DLD1 (cell line): ENCODE measurements at regions not wholly inside any gene's neighbourhood (a gene's known extent, or its start where the extent isn't known, plus 50 kb on each side); places are given as distances from the start of the nearest gene placed in this dataset.

Experiments
- in situ Hi-C: cut with HindIII; loops from 2 replicates; pipeline ENCODE4 v1.10.0; 2017; ENCODE audit warnings: low sequenced_read_pairs

GRCh38 chr20:24148372-24148771 lies 159.8 kb upstream of the GGTLC1 start:
- in situ Hi-C loops: no loop called here

DNA sequence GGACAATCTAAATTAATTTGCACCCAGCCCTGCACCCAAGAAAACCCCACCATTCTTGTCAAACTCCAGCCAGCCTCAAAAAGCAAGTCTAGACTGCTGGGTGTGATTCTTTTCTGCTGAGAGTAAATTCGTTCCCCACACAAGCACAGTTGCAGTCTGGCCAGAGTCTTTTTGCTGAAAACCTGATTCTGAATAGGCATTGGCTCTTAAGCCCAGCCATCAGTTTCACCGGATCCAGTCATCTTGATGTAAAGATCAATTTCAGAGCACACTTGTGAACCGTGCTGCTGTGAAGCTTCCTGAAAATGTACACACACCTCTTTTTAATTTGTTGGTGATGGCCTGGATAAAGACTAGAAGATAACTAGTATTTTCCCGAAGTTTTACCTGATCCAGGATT lies 159.4 kb upstream of the GGTLC1 start:
- in situ Hi-C loops: no loop called here

DNA sequence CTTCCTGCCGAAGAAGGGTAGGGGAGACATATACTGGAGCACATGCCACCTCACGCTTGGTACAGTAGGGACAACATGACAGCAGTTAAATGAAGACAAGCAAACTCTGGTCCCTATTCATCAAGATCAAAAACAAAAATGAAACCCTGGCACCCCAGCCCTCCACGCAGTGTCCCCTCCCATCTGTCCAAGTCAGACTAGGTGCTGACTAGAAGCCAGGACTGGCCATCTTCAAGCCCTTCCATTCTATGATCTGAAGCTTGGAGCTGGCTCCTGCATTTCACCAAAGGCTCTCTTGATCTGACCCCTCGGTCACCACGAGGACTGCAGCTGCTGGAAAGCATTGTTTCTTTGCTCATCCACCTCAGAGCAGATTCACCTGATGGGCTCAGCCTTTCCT lies 158.9 kb upstream of the GGTLC1 start:
- in situ Hi-C loops: no loop called here

GRCh38 chr20:24146231-24146634 lies 157.7 kb upstream of the GGTLC1 start:
- in situ Hi-C loops: no loop called here

GRCh38 chr20:24144371-24144770 lies 155.8 kb upstream of the GGTLC1 start:
- in situ Hi-C loops: no loop called here

GRCh38 chr20:24141111-24141510 lies 152.5 kb upstream of the GGTLC1 start:
- in situ Hi-C loops: no loop called here

DNA sequence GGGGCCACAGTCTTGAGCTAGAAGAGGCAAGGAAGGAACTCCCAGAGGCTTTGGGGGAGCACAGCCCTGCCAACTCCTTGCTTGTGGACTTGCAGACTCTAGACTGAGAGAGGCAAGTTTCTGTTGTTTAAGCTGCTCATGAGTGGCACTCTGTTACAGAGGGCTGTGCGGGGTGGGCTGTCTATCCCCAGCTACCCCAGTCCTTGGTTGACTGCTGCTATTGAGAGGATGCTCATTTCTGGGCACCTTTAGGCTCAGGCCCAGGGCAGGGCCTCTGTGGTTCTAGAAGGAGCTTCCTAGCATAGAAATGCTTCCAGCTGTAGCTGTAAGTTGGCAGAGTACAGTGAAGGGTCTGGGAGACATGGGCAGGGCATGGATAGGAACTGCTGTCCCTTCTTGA lies 151.3 kb upstream of the GGTLC1 start:
- in situ Hi-C loops: no loop called here

DNA sequence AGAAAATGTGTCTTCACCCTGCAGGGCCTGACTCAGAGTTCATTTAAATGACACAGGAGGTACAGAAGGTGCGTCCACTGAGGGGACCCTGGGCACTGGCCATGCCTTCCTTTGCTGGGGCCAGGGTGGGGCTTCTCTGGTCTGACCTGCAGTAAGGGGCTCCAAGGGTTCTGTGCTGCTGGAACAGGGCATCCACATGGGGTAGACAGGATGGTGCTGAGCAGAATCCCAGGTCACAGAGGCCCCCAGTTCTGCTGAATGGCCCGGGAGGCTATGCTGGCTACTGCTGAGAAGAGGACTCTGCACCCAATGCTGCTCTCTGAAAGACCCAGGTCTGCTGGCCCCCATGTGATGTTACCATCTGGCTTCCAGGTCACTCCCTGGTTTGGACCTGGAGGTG lies 150.4 kb upstream of the GGTLC1 start:
- in situ Hi-C loops: no loop called here

GRCh38 chr20:24138196-24138857 lies 149.7 kb upstream of the GGTLC1 start:
- in situ Hi-C loops: no loop called here

DNA sequence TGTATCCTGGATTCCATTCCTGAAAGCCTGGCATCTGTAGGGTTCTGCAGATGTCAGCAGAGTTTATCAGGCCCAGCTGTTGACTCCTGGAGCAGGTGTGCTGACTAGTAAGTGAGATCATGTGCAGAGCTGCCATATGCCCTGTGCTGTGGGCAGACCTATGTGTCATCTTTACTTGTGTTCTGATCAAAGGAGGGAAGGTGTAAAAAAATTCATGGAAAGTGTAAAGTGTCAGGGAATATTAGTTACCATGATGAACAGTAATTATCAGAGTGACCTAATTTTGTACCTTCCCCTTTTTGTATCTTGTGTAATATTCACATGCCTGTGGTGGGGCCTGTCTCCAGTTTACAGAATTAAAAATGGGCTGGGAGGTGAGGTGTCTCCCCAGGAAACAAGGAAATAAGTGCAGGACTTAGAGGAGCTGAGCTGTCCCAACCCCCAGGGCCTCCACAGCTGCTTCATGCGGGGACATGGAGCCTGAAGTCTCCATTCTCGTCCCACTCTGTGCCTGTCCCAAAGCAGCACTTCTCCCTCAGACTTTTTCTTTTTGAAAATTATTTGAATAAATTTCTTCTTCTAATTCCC lies 148.2 kb upstream of the GGTLC1 start:
- in situ Hi-C loops: no loop called here

GRCh38 chr20:24135781-24136180 lies 147.2 kb upstream of the GGTLC1 start:
- in situ Hi-C loops: no loop called here

GRCh38 chr20:24134930-24135329 lies 146.4 kb upstream of the GGTLC1 start:
- in situ Hi-C loops: no loop called here

- in situ Hi-C loops: no loop called here
Measured at GRCh38 chr20:24134284-24134683, 145.7 kb upstream of the GGTLC1 start.

DNA sequence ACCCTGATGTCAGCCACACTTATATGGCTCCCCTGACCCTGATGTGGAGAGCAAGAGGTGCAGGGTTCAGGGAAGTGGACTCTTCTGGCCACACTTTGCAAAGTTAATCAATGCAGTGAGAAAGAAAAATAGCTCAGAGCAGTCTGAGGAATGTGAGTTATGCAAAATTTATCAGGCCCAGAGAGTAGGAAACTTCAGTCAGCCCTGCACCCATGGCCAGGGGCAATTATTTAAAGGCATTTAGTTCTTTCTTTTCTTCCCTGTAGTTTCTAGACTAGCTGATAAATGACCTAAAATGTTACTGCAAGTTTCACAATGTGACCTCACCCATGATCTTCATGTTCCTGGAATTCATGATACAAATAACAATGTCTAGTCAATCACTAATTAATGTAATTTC lies 143.7 kb upstream of the GGTLC1 start:
- in situ Hi-C loops: no loop called here

- in situ Hi-C loops: no loop called here
Measured at GRCh38 chr20:24131684-24132083, 143.1 kb upstream of the GGTLC1 start.

DNA sequence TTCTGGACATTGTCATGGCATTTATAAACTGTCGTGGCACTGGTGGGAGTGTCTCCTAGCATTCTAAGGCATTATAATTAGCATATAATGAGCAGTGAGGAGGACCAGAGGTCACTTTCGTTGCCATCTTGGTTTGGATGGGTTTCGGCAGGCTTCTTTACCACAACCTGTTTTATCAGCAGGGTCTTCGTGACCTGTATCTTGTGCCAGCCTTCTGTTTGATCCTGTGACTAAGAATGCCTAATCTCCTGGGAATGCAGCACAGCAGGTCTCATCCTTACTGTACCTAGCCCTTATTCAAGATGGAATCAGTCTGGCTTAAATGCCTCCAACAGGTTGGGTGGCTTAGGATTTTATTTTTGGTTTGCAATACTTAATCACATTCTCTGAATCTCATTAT lies 142.7 kb upstream of the GGTLC1 start:
- in situ Hi-C loops: no loop called here

- in situ Hi-C loops: no loop called here
Measured at GRCh38 chr20:24129641-24130040, 141.1 kb upstream of the GGTLC1 start.

GRCh38 chr20:24124951-24125650 lies 136.5 kb upstream of the GGTLC1 start:
- in situ Hi-C loops: no loop called here

DNA sequence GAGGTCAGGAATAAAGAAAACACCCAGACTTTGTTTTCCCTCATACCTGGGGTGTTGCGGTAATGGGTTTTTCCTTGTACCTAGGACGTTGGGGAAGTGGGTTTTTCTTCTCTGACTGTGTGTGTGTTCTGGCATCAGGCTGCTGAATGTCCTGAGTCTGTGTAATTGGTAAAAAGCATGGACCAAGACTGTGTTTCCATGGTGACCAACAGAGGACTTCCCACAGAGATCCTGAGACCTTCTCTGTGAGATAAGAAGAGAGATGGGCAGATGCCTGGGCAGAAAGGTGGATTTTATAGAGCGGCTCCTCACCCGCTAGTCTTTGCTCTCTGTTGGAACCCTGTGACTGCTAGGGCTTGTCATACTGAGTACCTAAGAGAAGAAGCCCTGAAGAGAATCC lies 135.4 kb upstream of the GGTLC1 start:
- in situ Hi-C loops: no loop called here

- in situ Hi-C loops: no loop called here
Measured at GRCh38 chr20:24118441-24119175, 130.0 kb upstream of the GGTLC1 start.

GRCh38 chr20:24118034-24118433 lies 129.5 kb upstream of the GGTLC1 start:
- in situ Hi-C loops: no loop called here

- in situ Hi-C loops: no loop called here
Measured at GRCh38 chr20:24117383-24117782, 128.8 kb upstream of the GGTLC1 start.
